ENCODE measurements at regions not wholly inside any gene's neighbourhood (a gene's known extent, or its start where the extent isn't known, plus 50 kb on each side); places are given as distances from the start of the nearest gene placed in this dataset.

GRCh38 chr5:67669916-67670315, 473.3 kb upstream of the CD180 start:
- intact Hi-C loops (cut with DNase I; ENCODE audit: low total_unique reads) = no loop called here
- no peak for DNase-seq
- no peak overlapping the region for H3K4me3 ChIP-seq
- H3K4me1 ChIP-seq = no peaks in the 10 kb centered on the region
- H3K27me3 ChIP-seq = no peaks in the 10 kb centered on the region
- H3K36me3 ChIP-seq = no peaks in the 10 kb centered on the region
- no peaks in the 10 kb centered on the region for H3K9me3 ChIP-seq
- TF ChIP-seq POLR2A (IDR thresholded peaks at IDR 0.05) = no peak
- no peak overlapping the region for H3K27ac ChIP-seq

- Histone ChIP-seq H3K27ac (no peak overlapping the region), H3K4me3 (no peak overlapping the region), H3K36me3 (no peaks in the 10 kb centered on the region), H3K27me3 (no peaks in the 10 kb centered on the region), H3K9me3 (no peaks in the 10 kb centered on the region), H3K4me1 (no peaks in the 10 kb centered on the region)
- DNase-seq = no peak
- intact Hi-C loops (cut with DNase I; ENCODE audit: low total_unique reads) = no loop called here
- TF ChIP-seq, protein P1, sequence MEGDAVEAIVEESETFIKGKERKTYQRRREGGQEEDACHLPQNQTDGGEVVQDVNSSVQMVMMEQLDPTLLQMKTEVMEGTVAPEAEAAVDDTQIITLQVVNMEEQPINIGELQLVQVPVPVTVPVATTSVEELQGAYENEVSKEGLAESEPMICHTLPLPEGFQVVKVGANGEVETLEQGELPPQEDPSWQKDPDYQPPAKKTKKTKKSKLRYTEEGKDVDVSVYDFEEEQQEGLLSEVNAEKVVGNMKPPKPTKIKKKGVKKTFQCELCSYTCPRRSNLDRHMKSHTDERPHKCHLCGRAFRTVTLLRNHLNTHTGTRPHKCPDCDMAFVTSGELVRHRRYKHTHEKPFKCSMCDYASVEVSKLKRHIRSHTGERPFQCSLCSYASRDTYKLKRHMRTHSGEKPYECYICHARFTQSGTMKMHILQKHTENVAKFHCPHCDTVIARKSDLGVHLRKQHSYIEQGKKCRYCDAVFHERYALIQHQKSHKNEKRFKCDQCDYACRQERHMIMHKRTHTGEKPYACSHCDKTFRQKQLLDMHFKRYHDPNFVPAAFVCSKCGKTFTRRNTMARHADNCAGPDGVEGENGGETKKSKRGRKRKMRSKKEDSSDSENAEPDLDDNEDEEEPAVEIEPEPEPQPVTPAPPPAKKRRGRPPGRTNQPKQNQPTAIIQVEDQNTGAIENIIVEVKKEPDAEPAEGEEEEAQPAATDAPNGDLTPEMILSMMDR (IDR thresholded peaks at IDR 0.05) = no peak
- TF ChIP-seq POLR2A (IDR thresholded peaks at IDR 0.05) = no peak
These were observed 463.6 kb upstream of the CD180 start for GRCh38 chr5:67660149-67660548.

- H3K4me3 ChIP-seq = no peak overlapping the region
- intact Hi-C loops (cut with DNase I; ENCODE audit: low total_unique reads) = no loop called here
- no peaks in the 10 kb centered on the region for H3K4me1 ChIP-seq
- H3K27ac ChIP-seq = no peak overlapping the region
- no peaks in the 10 kb centered on the region for H3K27me3 ChIP-seq
- no peaks in the 10 kb centered on the region for H3K36me3 ChIP-seq
- no peaks in the 10 kb centered on the region for H3K9me3 ChIP-seq
- no peak for DNase-seq
- TF ChIP-seq, protein P1 (IDR thresholded peaks at IDR 0.05) = no peak
- no peak for TF ChIP-seq POLR2A (IDR thresholded peaks at IDR 0.05)
These were observed 462.7 kb upstream of the CD180 start for GRCh38 chr5:67659288-67659687.

GRCh38 chr5:67657055-67657454, 460.5 kb upstream of the CD180 start:
- no peak overlapping the region for H3K27ac ChIP-seq
- H3K27me3 ChIP-seq = no peaks in the 10 kb centered on the region
- intact Hi-C loops (cut with DNase I; ENCODE audit: low total_unique reads) = no loop called here
- no peak for TF ChIP-seq POLR2A (IDR thresholded peaks at IDR 0.05)
- TF ChIP-seq, protein P1 (IDR thresholded peaks at IDR 0.05) = no peak
- no peak for DNase-seq
- H3K36me3 ChIP-seq = no peaks in the 10 kb centered on the region
- H3K9me3 ChIP-seq = no peaks in the 10 kb centered on the region
- H3K4me3 ChIP-seq = no peak overlapping the region
- H3K4me1 ChIP-seq = no peaks in the 10 kb centered on the region

GRCh38 chr5:67652201-67652600, 455.6 kb upstream of the CD180 start:
- no peaks in the 10 kb centered on the region for H3K27me3 ChIP-seq
- DNase-seq = no peak
- H3K27ac ChIP-seq = no peak overlapping the region
- no peaks in the 10 kb centered on the region for H3K9me3 ChIP-seq
- TF ChIP-seq, protein P1 (IDR thresholded peaks at IDR 0.05) = no peak
- no peak for TF ChIP-seq POLR2A (IDR thresholded peaks at IDR 0.05)
- H3K36me3 ChIP-seq = no peaks in the 10 kb centered on the region
- intact Hi-C loops (cut with DNase I; ENCODE audit: low total_unique reads) = no loop called here
- H3K4me1 ChIP-seq = peaks cover 0 to 8% of the 10 kb centered on the region in 2 donors
- H3K4me3 ChIP-seq = no peak overlapping the region

GRCh38 chr5:67651180-67651579, 454.6 kb upstream of the CD180 start:
- intact Hi-C loops (cut with DNase I; ENCODE audit: low total_unique reads) = no loop called here
- peaks cover 0 to 8% of the 10 kb centered on the region in 2 donors for H3K4me1 ChIP-seq
- TF ChIP-seq, protein P1 (IDR thresholded peaks at IDR 0.05) = no peak
- TF ChIP-seq POLR2A (IDR thresholded peaks at IDR 0.05) = no peak

More at GRCh38 chr5:67651180-67651579, 454.6 kb upstream of the CD180 start:
- no peaks in the 10 kb centered on the region for H3K27me3 ChIP-seq
- H3K4me3 ChIP-seq = no peak overlapping the region
- DNase-seq = no peak
- no peaks in the 10 kb centered on the region for H3K36me3 ChIP-seq
- H3K27ac ChIP-seq = no peak overlapping the region
- H3K9me3 ChIP-seq = no peaks in the 10 kb centered on the region

All from uterus (tissue), 3 donors.